B cell (primary cell): ENCODE measurements at regions not wholly inside any gene's neighbourhood (a gene's known extent, or its start where the extent isn't known, plus 50 kb on each side); places are given as distances from the start of the nearest gene placed in this dataset.

Experiments used
- ATAC-seq: fragments of 200-7000 bp; cut with Tn5 transposase; one replicate; pipeline ENCODE4 v1.10.0; 2021; ENCODE audit warnings: low read depth, mild to moderate bottlenecking, moderate number of reproducible peaks, moderate library complexity
- CTCF ChIA-PET: fragments of 350-600 bp; sonication (Branson Sonifier 250); formaldehyde crosslinking; loops from one replicate; lab custom pipeline; 2021; ENCODE audit warnings: antibody characterized with exemption, inconsistent platforms; lab: Charles Lee
- POLR2A ChIA-PET: fragments of 350-600 bp; sonication (Branson Sonifier 250); formaldehyde crosslinking; loops from one replicate; lab custom pipeline; 2021; ENCODE audit warnings: antibody characterized with exemption; lab: Charles Lee
- DNase-seq: peaks from one replicate; pipeline ENCODE4 v3.0.0; 2013
- H2AFZ ChIP-seq: 2 replicates; pipeline ENCODE4 v1.6.1; 2012; ENCODE audit warnings: mild to moderate bottlenecking, low read depth, low read length; ENCODE audit not compliant: insufficient read depth, poor library complexity, severe bottlenecking
- H3K27ac ChIP-seq, 2 donors: 1 replicate in 1 of 2; 2 replicates in 1 of 2; pipeline ENCODE4 v1.5.1; 2012 to 2013; ENCODE audit warnings: low read length in 2 of 2, mild to moderate bottlenecking in 2 of 2, moderate library complexity in 1 of 2
- H3K27me3 ChIP-seq, 4 experiments: fragments of 200-600 bp in 1 of 4; sonication (generic) in 1 of 4; replicated peaks in 1 of 4; 1 replicate in 2 of 4; 2 replicates in 2 of 4; pipeline versions ENCODE4 v1.6.1 to v1.7.0; 2013 to 2016; ENCODE audit warnings: low read length in 3 of 4, mild to moderate bottlenecking in 2 of 4, mixed read lengths in 1 of 4, moderate library complexity in 1 of 4; ENCODE audit not compliant: insufficient read depth in 4 of 4, control insufficient read depth in 3 of 4; ENCODE audit errors: control extremely low read depth in 1 of 4
- H3K36me3 ChIP-seq, 2 experiments: replicated peaks in 1 of 2; 1 replicate in 1 of 2; 2 replicates in 1 of 2; pipeline versions ENCODE4 v1.6.1 to v1.7.1; 2013; ENCODE audit warnings: low read length in 1 of 2; ENCODE audit not compliant: insufficient read depth in 2 of 2, control insufficient read depth in 1 of 2; ENCODE audit errors: control extremely low read depth in 1 of 2, extremely low read depth in 1 of 2
- H3K4me1 ChIP-seq, 2 donors: fragments of 200-600 bp in 1 of 2; sonication (generic) in 1 of 2; 1 replicate in 1 of 2; 2 replicates in 1 of 2; pipeline versions ENCODE4 v1.5.1 to v1.6.1; 2013 to 2017; ENCODE audit warnings: low read length in 2 of 2; ENCODE audit not compliant: control insufficient read depth in 2 of 2, insufficient read depth in 2 of 2
- H3K4me2 ChIP-seq: replicated peaks from 2 replicates; pipeline ENCODE3; 2012; ENCODE audit warnings: mild to moderate bottlenecking, low read depth, low read length; ENCODE audit not compliant: poor library complexity, severe bottlenecking
- H3K4me3 ChIP-seq, 5 experiments: fragments of 200-600 bp in 1 of 5; sonication (generic) in 1 of 5; 1 replicate in 3 of 5; 2 replicates in 2 of 5; pipeline versions ENCODE4 v1.5.1 to v1.7.0; 2011 to 2016; ENCODE audit warnings: low read length in 4 of 5, mild to moderate bottlenecking in 4 of 5, low read depth in 2 of 5, control low read depth in 1 of 5, moderate library complexity in 1 of 5; ENCODE audit not compliant: insufficient read depth in 1 of 5; ENCODE audit errors: control extremely low read depth in 1 of 5, extremely low read depth in 1 of 5
- H3K79me2 ChIP-seq: fragments of 200-600 bp; sonication (generic); one replicate; pipeline ENCODE4 v1.6.0; 2016; ENCODE audit warnings: low read length; ENCODE audit not compliant: control insufficient read depth, insufficient read depth
- H3K9ac ChIP-seq: fragments of 200-600 bp; sonication (generic); 2 replicates; pipeline ENCODE4 v1.6.1; 2017; ENCODE audit warnings: mild to moderate bottlenecking, low read length, moderate library complexity
- H3K9me3 ChIP-seq, 3 donors: one replicate each; pipeline versions ENCODE4 v1.6.1 to v1.7.1; 2013; ENCODE audit warnings: low read length in 2 of 3; ENCODE audit not compliant: control insufficient read depth in 2 of 3, insufficient read depth in 1 of 3; ENCODE audit errors: control extremely low read depth in 1 of 3
- H4K20me1 ChIP-seq: 2 replicates; pipeline ENCODE4 v1.6.0; 2012; ENCODE audit warnings: mild to moderate bottlenecking, low read length; ENCODE audit not compliant: insufficient read depth, control insufficient read depth, poor library complexity, severe bottlenecking
- H3K27ac Mint-ChIP-seq: one replicate; pipeline ENCODE4 v1.8.0; 2021; ENCODE audit warnings: mixed read lengths
- H3K27me3 Mint-ChIP-seq: one replicate; pipeline ENCODE4 v1.8.0; 2021; ENCODE audit warnings: mixed read lengths
- H3K4me1 Mint-ChIP-seq: one replicate; pipeline ENCODE4 v1.8.0; 2021; ENCODE audit warnings: mixed read lengths
- H3K4me3 Mint-ChIP-seq: one replicate; pipeline ENCODE4 v1.8.0; 2021; ENCODE audit warnings: mixed read lengths
- H3K9me3 Mint-ChIP-seq: one replicate; pipeline ENCODE4 v1.8.0; 2022; ENCODE audit warnings: mixed read lengths; ENCODE audit not compliant: insufficient read depth
- CTCF ChIP-seq: fragments of 200-600 bp; IDR thresholded peaks from one replicate; pipeline ENCODE4 v1.8.0; 2022; ENCODE audit warnings: antibody characterized with exemption, mild to moderate bottlenecking
- EZH2 ChIP-seq: IDR thresholded peaks from 2 replicates; pipeline ENCODE4 v1.6.1; 2012; ENCODE audit warnings: borderline replicate concordance, low read depth, mild to moderate bottlenecking, moderate library complexity, low read length; ENCODE audit not compliant: insufficient read depth, poor library complexity, severe bottlenecking
- WGBS: methylation state at CpG from one replicate; pipeline ENCODE4 v1.1.5; 2013; ENCODE audit warnings: missing lambda C conversion rate; ENCODE audit not compliant: insufficient coverage; 5-methylcytosine and 5-hydroxymethylcytosine counted together
- intact Hi-C: fragments of 100-400 bp; cut with micrococcal nuclease; formaldehyde crosslinking; loops from one replicate; pipeline ENCODE4 v1.10.0; 2022

GRCh38 chr2:242053921-242054320, 184.4 kb downstream of the RTP5 start:
- no peak overlapping the region for H2AFZ ChIP-seq
- no peak overlapping the region for H3K4me3 ChIP-seq
- no peak for ATAC-seq
- H3K27ac ChIP-seq = no peak overlapping the region
- H3K9ac ChIP-seq = no peak overlapping the region
- no peaks in the 10 kb centered on the region for H3K36me3 ChIP-seq
- Mint-ChIP-seq H3K4me1 (no peaks in the 10 kb centered on the region), H3K9me3 (peaks cover 3% of the 10 kb centered on the region), H3K4me3 (no peak overlapping the region), H3K27ac (no peak overlapping the region), H3K27me3 (peaks cover 22% of the 10 kb centered on the region)
- no peak for TF ChIP-seq CTCF
- TF ChIP-seq EZH2 = no peak
- ChIA-PET CTCF (no interaction called here), POLR2A (no interaction called here)
- intact Hi-C loops = no loop called here
- WGBS = 91% methylated on average over 11 of the region's 12 CpGs
- DNase-seq = no peak
- H3K27me3 ChIP-seq = peaks cover 0 to 11% (median 0%) of the 10 kb centered on the region in 4 experiments
- H3K9me3 ChIP-seq = peaks cover 0 to 2% (median 0%) of the 10 kb centered on the region in 3 donors
- no peak overlapping the region for H3K4me2 ChIP-seq
- no peaks in the 10 kb centered on the region for H3K79me2 ChIP-seq
- H4K20me1 ChIP-seq = no peaks in the 10 kb centered on the region
- no peaks in the 10 kb centered on the region for H3K4me1 ChIP-seq

GRCh38 chr2:242054406-242054805, 184.9 kb downstream of the RTP5 start:
- CTCF ChIA-PET = no interaction called here
- no peak overlapping the region for H3K4me3 ChIP-seq
- TF ChIP-seq CTCF (no peak), EZH2 (no peak)

More at GRCh38 chr2:242054406-242054805, 184.9 kb downstream of the RTP5 start:
- Mint-ChIP-seq H3K27ac (no peak overlapping the region), H3K27me3 (peaks cover 25% of the 10 kb centered on the region), H3K4me3 (no peak overlapping the region), H3K9me3 (peaks cover 2% of the 10 kb centered on the region), H3K4me1 (no peaks in the 10 kb centered on the region)
- Histone ChIP-seq H3K27ac (no peak overlapping the region), H2AFZ (no peak overlapping the region), H4K20me1 (no peaks in the 10 kb centered on the region), H3K27me3 (peaks cover 0 to 11% (median 0%) of the 10 kb centered on the region in 4 experiments), H3K4me1 (no peaks in the 10 kb centered on the region), H3K4me2 (no peak overlapping the region), H3K9ac (no peak overlapping the region), H3K36me3 (no peaks in the 10 kb centered on the region), H3K79me2 (no peaks in the 10 kb centered on the region), H3K9me3 (peaks cover 0 to 2% (median 0%) of the 10 kb centered on the region in 3 donors)
- POLR2A ChIA-PET = no interaction called here
- DNase-seq (no peak), ATAC-seq (no peak)
- WGBS = 87% methylated on average over 6 of the region's 6 CpGs
- intact Hi-C loops = no loop called here
